NCI-H226 (cell line): ENCODE measurements at regions not wholly inside any gene's neighbourhood (a gene's known extent, or its start where the extent isn't known, plus 50 kb on each side); places are given as distances from the start of the nearest gene placed in this dataset.

Experiments
- DNase-seq: peaks from one replicate; pipeline ENCODE4 v3.0.0-alpha.2; 2015

- DNase-seq = no peak
Measured at GRCh38 chrX:15977644-15978043, 123.0 kb upstream of the AP1S2 start.

GRCh38 chrX:15976396-15976795 is 121.8 kb upstream of the AP1S2 start:
- DNase-seq = no peak

GRCh38 chrX:15973946-15974345 is 119.3 kb upstream of the AP1S2 start:
- no peak for DNase-seq

DNA sequence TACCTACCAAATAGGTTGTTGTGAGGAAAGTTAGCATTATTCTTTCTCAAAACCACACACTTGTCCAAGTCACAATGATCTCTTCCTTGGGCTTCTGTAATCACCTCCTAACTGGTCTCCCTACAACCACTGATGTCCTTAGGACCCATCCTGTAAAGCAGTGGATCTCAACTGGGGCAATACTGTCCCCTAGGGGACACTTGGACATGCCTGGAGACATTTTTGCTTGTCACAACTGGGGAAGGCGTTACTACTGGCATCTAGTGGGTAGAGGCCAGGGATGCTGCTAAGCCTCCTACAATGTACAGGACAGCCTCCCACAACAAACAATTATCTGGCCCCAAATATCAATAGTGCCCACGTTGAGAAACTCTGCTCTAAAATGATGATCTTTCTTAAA is 118.7 kb upstream of the AP1S2 start:
- no peak for DNase-seq

- no peak for DNase-seq
Measured at GRCh38 chrX:15971696-15972095, 117.1 kb upstream of the AP1S2 start.

- DNase-seq = no peak
Measured at GRCh38 chrX:15963858-15964257, 109.2 kb upstream of the AP1S2 start.

GRCh38 chrX:15960237-15960636 is 105.6 kb upstream of the AP1S2 start:
- no peak for DNase-seq

DNA sequence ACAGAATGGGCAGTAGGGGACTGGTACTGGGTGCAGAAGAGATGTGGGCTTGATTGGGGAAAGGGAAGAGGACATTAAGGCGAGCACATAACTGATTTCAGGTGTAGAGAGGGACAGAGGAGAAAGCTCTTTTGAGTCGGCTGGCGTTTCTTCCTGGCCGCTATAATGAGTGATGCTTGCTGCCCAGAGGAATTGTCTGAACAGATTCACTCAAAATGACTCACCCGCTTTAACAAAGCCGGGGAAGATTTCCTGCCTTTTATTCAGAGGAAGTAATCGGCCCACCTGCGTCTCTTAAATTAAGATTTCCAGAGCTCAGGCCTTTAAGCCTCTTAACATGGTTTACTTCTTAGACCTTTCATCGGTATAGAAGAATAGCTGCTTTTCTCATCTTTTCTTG is 102.1 kb upstream of the AP1S2 start:
- no peak for DNase-seq

DNA sequence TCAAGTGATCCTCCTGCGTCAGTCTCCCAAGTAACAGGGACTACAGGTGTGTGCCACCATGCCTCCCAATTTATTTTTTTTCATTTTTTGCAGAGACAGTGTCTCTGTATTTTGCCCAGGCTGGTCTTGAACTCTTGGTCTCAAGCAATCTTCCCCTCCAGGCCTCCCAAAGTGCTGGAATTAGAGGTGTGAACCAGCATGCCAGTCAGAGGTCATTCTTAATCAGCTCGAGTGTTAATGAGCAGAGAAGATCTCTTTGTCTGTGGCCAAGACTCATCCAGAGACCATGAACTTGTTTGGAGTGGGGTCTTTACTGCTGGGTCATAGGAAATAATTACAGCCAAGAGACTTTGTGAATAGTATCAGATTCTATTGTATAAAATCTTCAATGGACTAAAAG is 99.2 kb upstream of the AP1S2 start:
- DNase-seq = no peak

DNA sequence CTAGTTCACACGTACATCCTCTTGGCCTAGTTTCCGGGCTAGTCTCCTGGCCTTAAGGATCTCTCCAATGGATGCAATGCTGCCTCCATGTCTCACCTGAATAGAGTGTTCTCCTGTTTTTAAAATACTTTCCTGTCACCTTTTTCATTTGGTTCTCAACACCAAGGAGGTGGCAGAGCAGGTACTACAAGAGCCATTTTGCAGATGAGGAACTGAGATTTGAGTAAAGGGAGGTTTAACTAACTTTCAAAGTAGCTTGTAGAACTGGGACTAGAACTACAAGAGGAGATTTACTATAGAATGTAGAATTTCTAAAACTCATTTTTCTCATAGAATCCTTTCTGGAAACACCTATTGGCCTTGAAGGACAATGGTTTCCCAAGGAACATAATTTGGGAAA is 97.6 kb upstream of the AP1S2 start:
- no peak for DNase-seq

DNA sequence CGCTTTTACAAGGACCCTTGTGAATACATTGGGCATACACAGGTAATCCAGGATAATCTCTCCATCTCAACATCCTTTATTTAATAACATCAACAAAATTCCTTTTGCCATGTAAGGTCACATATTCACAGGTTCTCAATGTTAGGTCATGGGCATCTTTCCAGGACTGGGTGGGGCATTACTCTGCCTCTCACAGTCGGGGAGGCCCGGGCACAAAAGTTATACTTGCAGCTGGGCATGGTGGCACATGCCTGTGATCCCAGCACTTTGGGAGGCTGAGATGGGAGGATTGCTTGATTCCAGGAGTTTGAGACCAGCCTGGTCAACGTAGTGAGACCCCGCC is 93.7 kb upstream of the AP1S2 start:
- DNase-seq = no peak

DNA sequence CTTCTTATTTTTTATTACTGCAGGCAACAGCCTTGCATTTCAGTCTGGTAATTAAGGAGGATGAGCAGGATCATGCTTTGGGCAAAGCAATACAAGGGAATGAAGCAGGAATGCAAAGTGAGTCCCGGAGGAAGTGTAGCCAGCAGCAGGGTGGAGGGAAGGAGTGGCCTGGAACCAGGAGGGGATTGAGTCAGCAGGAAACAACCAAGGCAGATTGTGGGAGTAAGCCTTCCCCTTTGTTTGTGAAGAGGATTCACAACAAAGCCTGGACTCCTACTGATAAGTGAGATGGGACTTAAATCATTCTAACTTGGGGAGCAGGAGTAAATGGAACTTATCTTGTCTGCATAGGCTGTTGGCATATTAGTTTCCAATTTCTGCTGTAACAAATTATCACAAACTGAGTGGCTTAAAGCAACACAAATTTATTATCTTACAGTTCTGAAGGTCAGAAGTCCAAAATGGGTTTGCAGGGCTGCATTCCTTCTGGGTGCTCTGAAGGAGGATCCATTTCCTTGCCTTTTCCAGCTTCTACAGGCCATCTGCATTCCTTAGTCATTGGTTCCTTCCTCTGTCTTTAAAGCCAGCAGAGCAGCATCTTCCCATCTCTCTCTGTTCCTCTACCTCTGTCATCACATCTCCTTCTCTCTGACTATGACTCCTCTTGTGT is 93.2 kb upstream of the AP1S2 start:
- DNase-seq = peak; percentile 74

- DNase-seq = peak; percentile 71
Measured at GRCh38 chrX:15946783-15947580, 92.4 kb upstream of the AP1S2 start.

DNA sequence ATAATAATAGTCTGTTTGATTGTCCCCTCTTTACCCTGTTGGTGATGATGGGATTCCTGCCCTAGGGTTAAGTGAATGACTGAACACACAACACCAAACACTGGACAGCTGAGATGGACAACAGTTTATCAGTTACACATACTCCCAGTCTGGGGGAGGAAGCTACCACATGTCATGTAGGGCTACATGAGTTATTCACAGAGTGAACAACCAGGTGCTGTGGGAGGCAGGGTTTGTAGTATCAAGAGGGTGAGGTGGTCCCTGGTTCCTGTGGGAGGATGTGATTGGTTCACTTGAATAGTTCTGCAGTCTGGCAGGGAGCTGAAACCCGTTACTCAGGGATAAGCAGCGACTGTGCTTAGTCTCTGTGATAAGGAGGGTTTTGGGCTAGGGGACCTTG is 88.8 kb upstream of the AP1S2 start:
- no peak for DNase-seq

DNA sequence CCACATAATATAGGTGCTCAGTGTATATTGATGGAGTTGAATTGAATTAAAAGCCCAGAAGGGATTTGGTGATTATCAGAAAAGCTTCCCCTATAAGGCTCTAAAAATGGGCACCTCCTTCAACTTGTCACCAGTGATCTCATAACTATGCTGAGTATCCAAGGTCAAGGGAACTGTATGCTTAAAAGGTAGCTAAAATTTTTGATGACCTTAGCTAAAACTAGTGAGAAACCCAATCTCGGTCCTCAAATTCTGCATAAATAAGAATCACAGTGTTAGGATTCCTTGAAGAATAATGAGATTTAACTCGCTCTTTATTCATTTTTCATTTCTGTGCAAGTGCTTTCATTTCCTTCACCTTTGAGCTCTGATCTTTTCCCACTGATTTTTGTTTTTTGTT is 87.7 kb upstream of the AP1S2 start:
- DNase-seq = no peak

- DNase-seq = no peak
Measured at GRCh38 chrX:15939737-15940136, 85.1 kb upstream of the AP1S2 start.

GRCh38 chrX:15938072-15938471 is 83.5 kb upstream of the AP1S2 start:
- no peak for DNase-seq

GRCh38 chrX:15931362-15931761 is 76.7 kb upstream of the AP1S2 start:
- DNase-seq = no peak

GRCh38 chrX:15930585-15930984 is 76.0 kb upstream of the AP1S2 start:
- DNase-seq = no peak

- no peak for DNase-seq
Measured at GRCh38 chrX:15929194-15929593, 74.6 kb upstream of the AP1S2 start.

GRCh38 chrX:15926622-15927021 is 72.0 kb upstream of the AP1S2 start:
- DNase-seq = no peak

- DNase-seq = no peak
Measured at GRCh38 chrX:15918003-15918402, 63.4 kb upstream of the AP1S2 start.

GRCh38 chrX:15916704-15917084 is 62.1 kb upstream of the AP1S2 start:
- peak; percentile 13 for DNase-seq

GRCh38 chrX:15915959-15916703 is 61.5 kb upstream of the AP1S2 start:
- peak; percentile 7 for DNase-seq
